PC-3 (cell line): ENCODE measurements at regions not wholly inside any gene's neighbourhood (a gene's known extent, or its start where the extent isn't known, plus 50 kb on each side); places are given as distances from the start of the nearest gene placed in this dataset.

Experiments
- ATAC-seq: fragments of 200-7000 bp; cut with Tn5 transposase; 2 replicates; pipeline ENCODE4 v1.9.1; 2020; ENCODE audit warnings: mild to moderate bottlenecking, moderate library complexity
- BruUV-seq: library from RNA; stranded (reverse); fragments of 400-500 nt; replicated peaks from 2 replicates; lab custom pipeline; 2021; lab: Mats Ljungman, UMichigan
- CTCF ChIA-PET: fragments of 300-600 bp; sonication (Branson Sonifier 250); formaldehyde crosslinking; loops from one replicate; lab custom pipeline; 2022; ENCODE audit warnings: antibody characterized with exemption; lab: Charles Lee
- POLR2A ChIA-PET: fragments of 300-600 bp; sonication (Branson Sonifier 250); formaldehyde crosslinking; loops from one replicate; lab custom pipeline; 2022; ENCODE audit warnings: antibody characterized with exemption; ENCODE audit not compliant: unreplicated experiment; lab: Charles Lee
- DNase-seq: peaks from one replicate; pipeline ENCODE4 v3.0.0-alpha.2; 2015
- H2AFZ ChIP-seq: fragments of 300-600 bp; sonication (generic); 2 replicates; pipeline ENCODE4 v1.6.0; 2016; ENCODE audit warnings: antibody characterized with exemption, low read length
- H3F3A ChIP-seq: fragments of 300-600 bp; sonication (generic); one replicate; pipeline ENCODE4 v1.6.0; 2017; ENCODE audit warnings: antibody characterized with exemption, low read length, control low read depth, mild to moderate bottlenecking; ENCODE audit not compliant: unreplicated experiment
- H3K27ac ChIP-seq: fragments of 300-600 bp; sonication (generic); 2 replicates; pipeline ENCODE4 v1.5.1; 2016; ENCODE audit warnings: mild to moderate bottlenecking, low read length
- H3K27me3 ChIP-seq: fragments of 300-600 bp; sonication (generic); 2 replicates; pipeline ENCODE4 v1.6.1; 2016; ENCODE audit warnings: low read length, mixed read lengths
- H3K36me3 ChIP-seq: fragments of 300-600 bp; sonication (generic); 2 replicates; pipeline ENCODE4 v1.6.1; 2016; ENCODE audit warnings: low read depth, mixed run types, low read length, mixed read lengths
- H3K4me1 ChIP-seq: fragments of 300-600 bp; sonication (generic); 2 replicates; pipeline ENCODE4 v1.5.1; 2016; ENCODE audit warnings: low read length; ENCODE audit not compliant: insufficient read depth
- H3K4me2 ChIP-seq: fragments of 300-600 bp; sonication (generic); 2 replicates; pipeline ENCODE4 v1.6.0; 2016; ENCODE audit warnings: low read length
- H3K4me3 ChIP-seq: fragments of 300-600 bp; sonication (generic); 2 replicates; pipeline ENCODE4 v1.5.1; 2016; ENCODE audit warnings: mild to moderate bottlenecking, low read length, mixed read lengths
- H3K79me2 ChIP-seq: fragments of 300-600 bp; sonication (generic); 2 replicates; pipeline ENCODE4 v1.6.1; 2017; ENCODE audit warnings: low read length, mixed read lengths
- H3K9ac ChIP-seq: fragments of 300-600 bp; sonication (generic); 2 replicates; pipeline ENCODE4 v1.6.0; 2016; ENCODE audit warnings: mild to moderate bottlenecking, low read length
- H3K9me2 ChIP-seq: fragments of 300-600 bp; sonication (generic); replicated peaks from 2 replicates; pipeline ENCODE4 v1.6.1; 2016; ENCODE audit warnings: mixed run types, low read length, mixed read lengths
- H3K9me3 ChIP-seq: fragments of 300-600 bp; sonication (generic); 2 replicates; pipeline ENCODE4 v1.6.1; 2016; ENCODE audit warnings: low read length, mixed read lengths
- H4K20me1 ChIP-seq: fragments of 300-600 bp; sonication (generic); 2 replicates; pipeline ENCODE4 v1.6.1; 2016; ENCODE audit warnings: low read length, mixed read lengths
- EZH2 ChIP-seq: fragments of 300-600 bp; sonication (generic); IDR thresholded peaks from one replicate; pipeline ENCODE4 v1.6.1; 2017; ENCODE audit warnings: antibody characterized with exemption, mild to moderate bottlenecking, low read length; ENCODE audit not compliant: unreplicated experiment
- EZH2phosphoT487 ChIP-seq: fragments of 300-600 bp; sonication (generic); IDR thresholded peaks from 2 replicates; pipeline ENCODE4 v1.6.1; 2018; ENCODE audit warnings: mild to moderate bottlenecking, antibody characterized with exemption, low read length, borderline replicate concordance
- intact Hi-C: fragments of 100-400 bp; cut with micrococcal nuclease; formaldehyde crosslinking; loops from 2 replicates; pipeline ENCODE4 v1.9.0; 2023
- TF ChIP-seq, protein P1 (sequence below): fragments of 300-600 bp; sonication (generic); conservative IDR thresholded peaks from 2 replicates; pipeline ENCODE4 v1.5.1; 2017; ENCODE audit warnings: antibody characterized with exemption, low read depth, mild to moderate bottlenecking, low read length

DNA sequence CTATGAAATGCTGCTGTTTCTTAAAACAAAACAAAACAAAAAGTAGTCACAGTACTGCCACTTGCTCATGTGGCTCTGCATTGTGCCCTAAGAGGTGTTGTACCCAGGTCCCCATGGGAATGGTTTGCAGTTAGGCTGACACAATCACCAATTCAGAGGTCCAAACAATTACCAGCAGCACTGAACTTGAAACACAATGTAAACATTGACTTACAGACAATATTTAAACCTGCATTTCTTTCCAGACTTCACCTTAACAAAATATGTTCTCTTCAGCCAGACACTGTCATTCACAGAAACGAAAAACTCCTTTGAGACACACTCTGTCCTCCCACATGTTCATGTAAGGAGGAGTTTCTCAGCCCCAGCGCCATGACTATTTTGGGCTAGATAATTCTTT lies 206.8 kb upstream of the ARG1 start:
- no peak overlapping the region for H2AFZ ChIP-seq
- no peaks in the 10 kb centered on the region for H3K9me2 ChIP-seq
- ChIA-PET POLR2A (no interaction called here), CTCF (no interaction called here)
- H3F3A ChIP-seq: no peaks in the 10 kb centered on the region
- no peaks in the 10 kb centered on the region for H3K79me2 ChIP-seq
- H3K27ac ChIP-seq: no peak overlapping the region
- H3K4me2 ChIP-seq: no peak overlapping the region
- H4K20me1 ChIP-seq: no peaks in the 10 kb centered on the region
- no peaks in the 10 kb centered on the region for H3K36me3 ChIP-seq
- TF ChIP-seq, protein P1, sequence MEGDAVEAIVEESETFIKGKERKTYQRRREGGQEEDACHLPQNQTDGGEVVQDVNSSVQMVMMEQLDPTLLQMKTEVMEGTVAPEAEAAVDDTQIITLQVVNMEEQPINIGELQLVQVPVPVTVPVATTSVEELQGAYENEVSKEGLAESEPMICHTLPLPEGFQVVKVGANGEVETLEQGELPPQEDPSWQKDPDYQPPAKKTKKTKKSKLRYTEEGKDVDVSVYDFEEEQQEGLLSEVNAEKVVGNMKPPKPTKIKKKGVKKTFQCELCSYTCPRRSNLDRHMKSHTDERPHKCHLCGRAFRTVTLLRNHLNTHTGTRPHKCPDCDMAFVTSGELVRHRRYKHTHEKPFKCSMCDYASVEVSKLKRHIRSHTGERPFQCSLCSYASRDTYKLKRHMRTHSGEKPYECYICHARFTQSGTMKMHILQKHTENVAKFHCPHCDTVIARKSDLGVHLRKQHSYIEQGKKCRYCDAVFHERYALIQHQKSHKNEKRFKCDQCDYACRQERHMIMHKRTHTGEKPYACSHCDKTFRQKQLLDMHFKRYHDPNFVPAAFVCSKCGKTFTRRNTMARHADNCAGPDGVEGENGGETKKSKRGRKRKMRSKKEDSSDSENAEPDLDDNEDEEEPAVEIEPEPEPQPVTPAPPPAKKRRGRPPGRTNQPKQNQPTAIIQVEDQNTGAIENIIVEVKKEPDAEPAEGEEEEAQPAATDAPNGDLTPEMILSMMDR: no peak
- TF ChIP-seq EZH2phosphoT487 (no peak), EZH2 (no peak)
- BruUV-seq: no TSS peak
- ATAC-seq (no peak), DNase-seq (no peak)
- no peak overlapping the region for H3K4me3 ChIP-seq
- H3K4me1 ChIP-seq: peaks cover 10% of the 10 kb centered on the region; the same call in 1 of the 2 replicates
- no peaks in the 10 kb centered on the region for H3K9me3 ChIP-seq
- peaks cover 13% of the 10 kb centered on the region for H3K27me3 ChIP-seq
- H3K9ac ChIP-seq: no peak overlapping the region
- intact Hi-C loops: no loop called here

DNA sequence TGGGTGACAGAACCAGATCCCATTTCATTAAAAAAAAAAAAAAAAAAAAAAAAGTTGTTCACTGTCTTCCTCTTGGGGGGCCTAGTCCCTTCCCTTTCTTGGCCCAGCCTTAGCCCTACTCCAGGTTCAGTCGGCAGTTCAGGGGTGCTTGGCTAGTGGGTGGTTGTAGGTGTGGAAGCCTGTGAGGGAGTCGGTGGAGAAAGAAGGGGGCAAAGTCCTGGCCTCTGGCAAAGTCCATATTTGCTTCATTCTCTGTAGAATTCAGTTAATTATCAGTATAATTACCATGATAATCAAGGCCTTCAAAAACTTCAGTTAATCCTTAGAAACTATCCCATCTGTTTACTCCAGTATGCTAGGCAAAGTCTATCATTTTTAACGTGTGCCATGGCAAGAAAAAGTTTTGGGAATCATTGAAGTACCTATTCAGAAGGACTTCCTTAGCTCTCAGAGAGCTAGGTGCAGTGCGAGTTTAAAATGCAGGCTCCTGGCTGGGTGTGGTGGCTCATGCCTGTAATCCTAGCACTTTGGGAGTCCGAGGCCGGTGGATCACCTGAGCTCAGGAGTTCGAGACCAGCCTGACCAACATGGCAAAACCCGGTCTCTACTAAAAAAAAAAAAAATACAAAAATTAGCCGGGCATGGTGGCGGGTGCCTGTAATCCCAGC lies 205.7 kb upstream of the ARG1 start:
- DNase-seq (no peak), ATAC-seq (no peak)
- ChIA-PET CTCF (no interaction called here), POLR2A (no interaction called here)
- no TSS peak for BruUV-seq
- Histone ChIP-seq H2AFZ (no peak overlapping the region), H3K9me3 (no peaks in the 10 kb centered on the region), H3K27ac (no peak overlapping the region), H3K36me3 (no peaks in the 10 kb centered on the region), H3F3A (no peaks in the 10 kb centered on the region), H3K79me2 (no peaks in the 10 kb centered on the region), H3K4me2 (no peak overlapping the region), H3K4me1 (peaks cover under 1% of the 10 kb centered on the region; the same call in 1 of the 2 replicates), H3K9me2 (no peaks in the 10 kb centered on the region), H3K27me3 (peaks cover 17% of the 10 kb centered on the region), H4K20me1 (no peaks in the 10 kb centered on the region), H3K9ac (no peak overlapping the region), H3K4me3 (no peak overlapping the region)
- TF ChIP-seq, protein P1: no peak
- no peak for TF ChIP-seq EZH2phosphoT487
- TF ChIP-seq EZH2: no peak
- intact Hi-C loops: no loop called here

DNA sequence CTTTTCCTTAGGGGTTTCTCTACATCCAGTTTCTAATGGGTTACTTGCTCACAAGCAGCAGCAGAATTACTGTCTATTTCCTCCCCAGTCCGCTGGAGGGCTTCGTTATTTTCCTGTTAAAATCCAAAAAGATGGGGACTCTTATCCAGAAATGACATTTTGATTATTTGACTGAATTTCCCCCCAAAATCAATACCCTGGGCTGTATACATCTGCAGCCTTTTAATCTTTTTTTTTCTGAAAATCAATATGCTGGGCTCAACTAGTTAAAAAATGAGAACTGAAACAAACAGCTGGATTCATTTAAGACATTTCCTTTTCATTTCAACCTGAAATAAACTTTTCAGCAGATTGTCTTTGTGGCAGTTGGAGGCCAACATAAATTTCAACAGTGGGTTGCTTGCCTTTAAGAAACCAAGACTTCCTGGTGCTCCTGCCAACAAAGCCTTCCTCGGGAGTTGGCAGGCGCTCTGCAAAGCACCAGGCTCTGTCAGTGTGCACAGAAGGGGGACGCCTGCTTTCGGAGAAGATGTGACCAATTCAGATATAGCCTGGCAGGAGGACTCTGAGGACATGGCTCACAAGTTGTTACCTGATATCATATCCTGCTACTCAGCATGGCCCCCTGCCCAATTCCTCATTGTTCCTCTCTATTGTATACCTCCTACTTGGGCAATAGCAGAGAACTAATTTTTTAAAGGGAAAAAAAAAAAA lies 204.7 kb upstream of the ARG1 start:
- Histone ChIP-seq H2AFZ (no peak overlapping the region), H4K20me1 (no peaks in the 10 kb centered on the region), H3K9ac (no peak overlapping the region), H3K79me2 (no peaks in the 10 kb centered on the region), H3K4me1 (no peaks in the 10 kb centered on the region), H3K4me2 (no peak overlapping the region), H3F3A (no peaks in the 10 kb centered on the region), H3K9me2 (no peaks in the 10 kb centered on the region), H3K4me3 (no peak overlapping the region), H3K9me3 (no peaks in the 10 kb centered on the region), H3K27ac (no peak overlapping the region), H3K27me3 (peaks cover 20% of the 10 kb centered on the region), H3K36me3 (no peaks in the 10 kb centered on the region)
- TF ChIP-seq, protein P1: no peak
- TF ChIP-seq EZH2: no peak
- TF ChIP-seq EZH2phosphoT487: no peak
- ATAC-seq (no peak), DNase-seq (no peak)
- BruUV-seq: no TSS peak
- POLR2A ChIA-PET: no interaction called here
- CTCF ChIA-PET: no interaction called here
- intact Hi-C loops: no loop called here
